ENCODE measurements at regions not wholly inside any gene's neighbourhood (a gene's known extent, or its start where the extent isn't known, plus 50 kb on each side); places are given as distances from the start of the nearest gene placed in this dataset.

DNA sequence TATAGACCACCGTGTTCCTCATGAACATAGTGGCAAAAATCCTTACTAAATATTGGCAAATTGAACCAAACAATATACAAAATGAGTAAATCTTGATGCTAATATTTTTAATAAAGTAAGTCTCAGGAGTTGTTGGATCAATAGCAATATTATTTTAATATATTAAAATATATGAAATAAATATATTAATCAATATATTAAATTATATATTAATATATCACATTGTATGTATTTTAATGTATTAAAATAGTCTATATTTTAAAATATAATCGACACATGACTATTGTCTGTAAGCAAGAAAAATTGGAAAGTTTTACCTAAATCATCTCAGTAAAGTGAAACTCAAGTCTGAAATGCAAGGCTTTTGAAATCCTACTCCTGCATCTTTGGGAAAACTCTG, 78.9 kb upstream of the GJB6 start:
- Histone ChIP-seq H3K56ac (ENCODE audit: extremely low read depth, insufficient read depth, low read length) (no peak overlapping the region), H3K27ac (ENCODE audit: insufficient read depth, low read length) (no peak overlapping the region), H4K5ac (ENCODE audit: low read depth, low read length) (no peak overlapping the region), H2BK20ac (ENCODE audit: low read depth, low read length) (no peak overlapping the region), H3K9ac (ENCODE audit: low read depth, low read length) (no peak overlapping the region), H3K79me1 (ENCODE audit: low read depth in 1 of 2, low read length in 2 of 2) (no peaks in the 10 kb centered on the region), H2BK120ac (ENCODE audit: low read depth, low read length) (no peak overlapping the region), H3K23ac (ENCODE audit: low read depth, low read length) (no peak overlapping the region), H3K4ac (ENCODE audit: low read depth, low read length) (no peak overlapping the region), H3K14ac (replicated peaks; ENCODE audit: low read depth, low read length) (no peak overlapping the region), H2AK5ac (ENCODE audit: low read depth, low read length) (no peak overlapping the region), H3K4me3 (ENCODE audit: insufficient read depth, low read depth, low read length) (no peak overlapping the region), H2BK5ac (ENCODE audit: low read depth, low read length, poor library complexity, severe bottlenecking) (no peak overlapping the region), H3K27me3 (ENCODE audit: control insufficient read depth, insufficient read depth, low read length) (peaks cover 22% of the 10 kb centered on the region), H3K4me2 (ENCODE audit: low read depth, low read length) (no peak overlapping the region), H3K36me3 (ENCODE audit: control insufficient read depth, insufficient read depth, low read length) (no peaks in the 10 kb centered on the region), H3K9me3 (ENCODE audit: control insufficient read depth, insufficient read depth, low read length) (peaks cover 8% of the 10 kb centered on the region), H3K4me1 (ENCODE audit: control insufficient read depth, insufficient read depth, low read length) (no peaks in the 10 kb centered on the region), H4K91ac (ENCODE audit: insufficient read depth, low read depth, low read length) (no peak overlapping the region), H3K9me1 (ENCODE audit: insufficient read depth, low read length) (no peaks in the 10 kb centered on the region), H2AFZ (replicated peaks; ENCODE audit: low read length, poor library complexity) (no peak overlapping the region), H4K8ac (ENCODE audit: low read depth in 2 of 2, low read length in 2 of 2) (no peak overlapping the region), H2AK9ac (replicated peaks; ENCODE audit: low read depth, low read length, poor library complexity) (no peak overlapping the region), H4K20me1 (ENCODE audit: insufficient read depth, low read length) (no peaks in the 10 kb centered on the region), H3K18ac (ENCODE audit: low read depth, low read length) (no peak overlapping the region), H2BK15ac (ENCODE audit: low read depth, low read length) (no peak overlapping the region)
- TF ChIP-seq RCOR1 (IDR thresholded peaks at IDR 0.05; ENCODE audit: insufficient replicate concordance, low read length) (no peak), CHD1 (IDR thresholded peaks at IDR 0.05; ENCODE audit: low read depth, low read length) (no peak), MAZ (IDR thresholded peaks at IDR 0.05; ENCODE audit: borderline replicate concordance, low read depth, low read length) (no peak), MXI1 (IDR thresholded peaks at IDR 0.05; ENCODE audit: borderline replicate concordance, low read depth, low read length) (no peak), MAFK (IDR thresholded peaks at IDR 0.05; ENCODE audit: low read depth, low read length) (no peak), RAD21 (IDR thresholded peaks at IDR 0.05; ENCODE audit: low read length) (no peak), NFE2L2 (IDR thresholded peaks at IDR 0.05; ENCODE audit: low read depth, low read length) (no peak), BHLHE40 (IDR thresholded peaks at IDR 0.05; ENCODE audit: low read depth, low read length) (no peak), FOS (IDR thresholded peaks at IDR 0.05; ENCODE audit: low read depth, low read length) (no peak), SMC3 (IDR thresholded peaks at IDR 0.05; ENCODE audit: low read depth, low read length) (no peak), RFX5 (IDR thresholded peaks at IDR 0.05; ENCODE audit: low read depth, low read length) (no peak), CEBPB (IDR thresholded peaks at IDR 0.05; ENCODE audit: low read depth, low read length) (no peak), POLR2A (IDR thresholded peaks at IDR 0.05; ENCODE audit: low read depth, low read length) (no peak)
- TF ChIP-seq, protein P1, sequence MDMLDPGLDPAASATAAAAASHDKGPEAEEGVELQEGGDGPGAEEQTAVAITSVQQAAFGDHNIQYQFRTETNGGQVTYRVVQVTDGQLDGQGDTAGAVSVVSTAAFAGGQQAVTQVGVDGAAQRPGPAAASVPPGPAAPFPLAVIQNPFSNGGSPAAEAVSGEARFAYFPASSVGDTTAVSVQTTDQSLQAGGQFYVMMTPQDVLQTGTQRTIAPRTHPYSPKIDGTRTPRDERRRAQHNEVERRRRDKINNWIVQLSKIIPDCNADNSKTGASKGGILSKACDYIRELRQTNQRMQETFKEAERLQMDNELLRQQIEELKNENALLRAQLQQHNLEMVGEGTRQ (IDR thresholded peaks at IDR 0.05; ENCODE audit: low read depth, low read length) = no peak
- TF ChIP-seq, protein P2, sequence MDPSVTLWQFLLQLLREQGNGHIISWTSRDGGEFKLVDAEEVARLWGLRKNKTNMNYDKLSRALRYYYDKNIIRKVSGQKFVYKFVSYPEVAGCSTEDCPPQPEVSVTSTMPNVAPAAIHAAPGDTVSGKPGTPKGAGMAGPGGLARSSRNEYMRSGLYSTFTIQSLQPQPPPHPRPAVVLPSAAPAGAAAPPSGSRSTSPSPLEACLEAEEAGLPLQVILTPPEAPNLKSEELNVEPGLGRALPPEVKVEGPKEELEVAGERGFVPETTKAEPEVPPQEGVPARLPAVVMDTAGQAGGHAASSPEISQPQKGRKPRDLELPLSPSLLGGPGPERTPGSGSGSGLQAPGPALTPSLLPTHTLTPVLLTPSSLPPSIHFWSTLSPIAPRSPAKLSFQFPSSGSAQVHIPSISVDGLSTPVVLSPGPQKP (IDR thresholded peaks at IDR 0.05; ENCODE audit: borderline replicate concordance, low read depth, low read length) = no peak
- TF ChIP-seq, protein P3, sequence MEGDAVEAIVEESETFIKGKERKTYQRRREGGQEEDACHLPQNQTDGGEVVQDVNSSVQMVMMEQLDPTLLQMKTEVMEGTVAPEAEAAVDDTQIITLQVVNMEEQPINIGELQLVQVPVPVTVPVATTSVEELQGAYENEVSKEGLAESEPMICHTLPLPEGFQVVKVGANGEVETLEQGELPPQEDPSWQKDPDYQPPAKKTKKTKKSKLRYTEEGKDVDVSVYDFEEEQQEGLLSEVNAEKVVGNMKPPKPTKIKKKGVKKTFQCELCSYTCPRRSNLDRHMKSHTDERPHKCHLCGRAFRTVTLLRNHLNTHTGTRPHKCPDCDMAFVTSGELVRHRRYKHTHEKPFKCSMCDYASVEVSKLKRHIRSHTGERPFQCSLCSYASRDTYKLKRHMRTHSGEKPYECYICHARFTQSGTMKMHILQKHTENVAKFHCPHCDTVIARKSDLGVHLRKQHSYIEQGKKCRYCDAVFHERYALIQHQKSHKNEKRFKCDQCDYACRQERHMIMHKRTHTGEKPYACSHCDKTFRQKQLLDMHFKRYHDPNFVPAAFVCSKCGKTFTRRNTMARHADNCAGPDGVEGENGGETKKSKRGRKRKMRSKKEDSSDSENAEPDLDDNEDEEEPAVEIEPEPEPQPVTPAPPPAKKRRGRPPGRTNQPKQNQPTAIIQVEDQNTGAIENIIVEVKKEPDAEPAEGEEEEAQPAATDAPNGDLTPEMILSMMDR (conservative IDR thresholded peaks at IDR 0.05; ENCODE audit: low read depth, low read length) = no peak
- no TSS peak for BruUV-seq (replicated peaks)
- ATAC-seq (ENCODE audit: low read depth) (no peak), DNase-seq (no peak)
- CTCF ChIA-PET = no interaction called here
- no CpG with 5 or more reads among the region's 2 CpGs for WGBS, 2 experiments (ENCODE audit: extremely low coverage in 2 of 2, insufficient read length in 1 of 2)
- in situ Hi-C loops (cut with MboI; ENCODE audit: low sequenced_read_pairs) = no loop called here
- dilution Hi-C loops (cut with HindIII; ENCODE audit: low sequenced_read_pairs, unreplicated experiment) = no loop called here
- intact Hi-C loops (cut with micrococcal nuclease) = no loop called here
- POLR2A ChIA-PET (ENCODE audit: unreplicated experiment) = no interaction called here
